NCI-H510A treated with DMSO at 0.1 percent for 48 hours (cell line): ENCODE measurements at regions not wholly inside any gene's neighbourhood (a gene's known extent, or its start where the extent isn't known, plus 50 kb on each side); places are given as distances from the start of the nearest gene placed in this dataset.
"Not testable (repeated sequence)": the region's sequence is repeated elsewhere in the genome, so short reads cannot be mapped to it uniquely, and the experiment has no call there.

ENCODE experiments used
- DNase-seq: peaks from one replicate; lab custom pipeline; 2025; lab: John Stamatoyannopoulos, UW

DNA sequence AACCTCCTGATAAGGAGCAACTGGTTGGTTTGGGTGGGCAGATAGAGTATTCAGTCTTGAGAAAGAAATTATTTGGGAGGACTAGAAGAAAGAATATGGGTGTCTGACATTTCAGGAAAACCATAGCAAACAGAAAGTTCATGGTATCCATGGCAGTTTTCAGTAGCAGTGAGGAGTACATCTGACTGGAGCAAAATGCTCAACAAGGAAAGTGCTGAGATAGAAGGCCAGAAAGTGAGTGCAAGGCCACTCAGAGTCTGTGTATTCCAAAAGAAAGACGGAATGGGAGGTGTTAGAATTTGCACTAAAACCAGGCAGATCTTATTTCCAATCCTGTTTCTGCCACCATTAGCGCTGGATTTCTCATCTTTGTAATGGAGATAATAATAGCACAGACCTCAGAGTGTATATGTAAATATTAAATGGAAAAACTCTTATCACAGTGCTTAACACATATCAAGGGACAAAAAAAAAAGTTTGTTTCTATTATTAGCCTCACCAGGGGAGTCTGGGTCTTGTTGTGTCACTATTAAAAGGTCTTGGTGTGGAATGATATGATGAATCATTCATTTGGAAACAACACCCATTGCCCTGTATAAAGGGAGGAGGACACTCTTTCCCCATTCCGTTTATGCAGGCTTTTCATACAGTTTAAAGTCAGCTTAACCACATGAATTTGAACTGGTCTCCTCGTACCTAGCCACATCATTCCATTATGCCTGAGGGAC, 349.8 kb downstream of the IPO8 start:
- no peak for DNase-seq

DNA sequence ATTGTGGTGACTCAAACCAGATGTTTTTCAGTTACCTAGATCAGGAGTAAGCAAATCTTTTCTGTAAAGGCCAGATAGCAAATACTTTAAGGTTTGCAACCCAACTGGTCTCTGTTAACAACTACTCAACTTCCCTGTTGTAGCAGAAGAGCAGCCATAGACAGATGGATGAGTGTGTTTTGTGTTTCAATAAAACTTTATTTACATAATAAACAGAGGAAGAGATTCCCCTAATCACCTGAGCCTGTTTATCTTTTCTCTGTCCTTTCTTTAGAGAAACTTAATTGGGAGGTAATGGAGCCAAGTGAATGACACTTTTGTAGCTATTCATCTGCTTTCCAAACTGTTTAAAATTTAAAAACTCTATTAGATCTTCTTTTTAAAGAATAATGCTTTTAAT, 365.1 kb downstream of the IPO8 start:
- DNase-seq = no peak

GRCh38 chr12:30329281-30329680, 366.4 kb downstream of the IPO8 start:
- DNase-seq = no peak

DNA sequence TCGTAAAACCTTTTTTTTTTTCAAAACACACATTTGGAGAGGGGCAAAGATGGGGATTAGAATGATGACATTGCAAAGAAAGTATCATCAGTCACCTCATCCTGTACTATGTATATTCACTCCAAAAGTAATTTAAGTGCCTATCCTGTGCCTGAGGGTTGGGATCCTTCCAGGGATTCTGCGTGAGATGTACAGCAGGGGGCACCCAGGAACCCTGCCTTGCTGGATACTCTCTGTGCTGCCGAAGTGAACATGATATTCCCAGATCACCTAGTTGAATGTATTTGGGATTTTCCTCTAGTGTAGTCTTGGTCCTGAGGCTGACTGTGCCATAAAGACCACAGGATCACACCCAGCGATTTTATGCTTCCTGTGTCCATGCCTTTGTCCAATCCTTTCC, 372.7 kb downstream of the IPO8 start:
- no peak for DNase-seq

- DNase-seq = no peak
Measured at GRCh38 chr12:30320561-30320960, 375.1 kb downstream of the IPO8 start.

GRCh38 chr12:30314506-30315100, 381.1 kb downstream of the IPO8 start:
- DNase-seq = no peak

DNA sequence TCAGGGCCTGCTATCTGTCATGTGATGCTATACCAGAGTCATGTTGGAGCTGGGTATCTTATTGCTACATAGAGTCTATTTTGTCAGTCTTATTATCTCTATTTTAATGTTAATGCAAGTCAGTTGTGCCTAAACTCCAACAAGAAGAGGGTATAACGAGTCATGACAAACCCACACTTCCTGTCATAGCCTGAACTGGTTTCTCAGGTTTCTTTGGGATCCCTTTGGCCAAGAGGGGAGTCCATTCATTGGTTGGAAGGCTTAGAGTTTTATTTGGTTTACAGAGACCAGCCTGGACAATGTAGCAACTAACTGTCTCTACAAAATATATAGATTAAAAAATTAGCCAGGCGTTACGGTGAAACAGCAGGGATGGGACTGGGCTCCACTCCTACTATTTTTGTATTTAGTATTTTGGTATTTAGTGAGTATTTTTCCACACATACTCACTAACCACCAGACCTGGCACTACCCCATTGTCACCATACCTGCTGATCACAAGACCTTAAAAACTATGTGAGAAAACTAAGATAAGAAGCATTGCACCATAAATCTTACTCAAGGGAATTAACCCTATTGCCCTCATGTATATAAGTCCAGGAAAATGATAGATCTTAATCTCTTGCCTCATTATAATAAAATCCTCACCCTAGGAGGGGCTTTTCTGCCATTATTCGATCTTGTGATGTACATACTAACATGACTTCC, 387.5 kb downstream of the IPO8 start:
- DNase-seq = no peak

- DNase-seq = no peak
Measured at GRCh38 chr12:30304528-30304927, 391.1 kb downstream of the IPO8 start.

DNA sequence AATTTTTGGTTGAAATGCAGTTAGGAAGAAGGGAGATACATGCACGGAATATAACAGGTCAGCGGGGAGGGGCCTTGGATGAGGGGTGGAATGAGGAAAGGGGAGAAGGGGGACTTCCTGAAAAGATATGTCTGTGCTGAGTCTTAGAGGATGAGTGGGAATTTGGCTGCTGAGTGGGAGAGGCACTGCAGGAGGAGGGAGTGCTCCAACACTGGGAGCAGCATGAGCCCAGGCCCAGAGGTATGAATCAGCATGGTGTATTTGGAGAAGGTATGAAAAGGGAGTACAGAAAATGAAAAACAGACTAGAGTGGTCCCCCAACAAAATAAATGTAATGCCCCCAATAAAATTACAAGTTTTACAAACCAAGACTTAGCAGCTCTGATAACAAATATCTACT, 394.4 kb downstream of the IPO8 start:
- DNase-seq = no peak

DNA sequence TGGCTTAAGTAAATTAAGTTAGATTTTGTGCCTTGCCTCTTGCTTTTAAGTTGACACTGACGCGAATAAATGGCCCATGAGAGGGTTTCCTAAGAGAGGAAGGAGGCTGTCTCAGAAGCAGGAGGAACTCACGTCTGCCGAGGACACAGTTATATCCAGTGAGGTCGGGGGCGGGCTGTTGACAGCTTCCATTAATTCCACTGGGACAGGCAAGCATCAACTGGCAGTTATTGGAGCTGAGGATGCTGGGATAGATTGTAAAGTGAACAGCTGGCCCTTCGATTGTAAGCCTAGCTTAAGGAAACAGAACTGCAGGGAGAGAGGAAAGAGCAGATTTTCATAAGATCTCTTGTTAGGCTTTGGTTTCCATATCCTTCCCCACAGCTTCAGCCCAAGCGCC, 399.2 kb downstream of the IPO8 start:
- DNase-seq = no peak

GRCh38 chr12:30286345-30286926, 409.2 kb downstream of the IPO8 start:
- no peak for DNase-seq

DNA sequence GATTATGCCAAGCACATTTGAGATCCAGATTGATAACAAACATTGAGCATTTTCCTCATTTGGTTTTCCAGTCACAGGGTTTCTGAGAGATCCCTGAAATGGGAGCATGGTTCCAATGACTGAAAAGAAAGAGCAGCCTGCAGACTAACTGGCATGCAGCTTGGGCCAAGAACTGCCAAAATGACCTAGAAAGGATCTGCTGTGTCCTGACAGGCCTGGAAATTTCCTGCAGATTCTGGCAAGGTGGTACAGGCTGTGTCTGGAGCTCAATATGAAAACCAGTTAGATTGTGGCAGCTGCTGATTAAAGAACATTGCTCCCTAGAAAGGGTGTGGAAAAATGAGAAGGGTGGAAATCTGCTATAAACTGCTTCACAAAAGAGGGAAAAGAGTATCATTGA, 417.3 kb downstream of the IPO8 start:
- DNase-seq = no peak

- not testable (repeated sequence) for DNase-seq
Measured at GRCh38 chr12:30272515-30272914, 423.2 kb downstream of the IPO8 start.

DNA sequence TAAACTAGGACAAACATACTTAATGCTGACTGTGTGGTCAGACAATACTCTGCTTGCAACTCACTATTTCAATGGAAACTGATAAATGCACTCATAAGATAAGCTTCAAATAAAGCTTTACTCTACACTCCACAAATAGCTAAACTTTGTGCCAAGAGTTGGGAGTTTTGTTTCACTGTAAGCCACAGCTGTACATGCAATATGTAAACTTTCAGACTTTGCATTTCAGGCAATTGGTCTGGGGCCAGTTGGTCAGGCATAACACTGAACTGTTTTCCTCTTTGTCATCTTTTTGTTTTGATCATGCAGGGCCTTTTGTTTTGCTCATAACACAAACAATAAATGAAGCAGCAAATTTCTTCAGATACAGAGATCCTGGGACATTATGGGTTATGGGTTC, 426.2 kb downstream of the IPO8 start:
- no peak for DNase-seq

DNA sequence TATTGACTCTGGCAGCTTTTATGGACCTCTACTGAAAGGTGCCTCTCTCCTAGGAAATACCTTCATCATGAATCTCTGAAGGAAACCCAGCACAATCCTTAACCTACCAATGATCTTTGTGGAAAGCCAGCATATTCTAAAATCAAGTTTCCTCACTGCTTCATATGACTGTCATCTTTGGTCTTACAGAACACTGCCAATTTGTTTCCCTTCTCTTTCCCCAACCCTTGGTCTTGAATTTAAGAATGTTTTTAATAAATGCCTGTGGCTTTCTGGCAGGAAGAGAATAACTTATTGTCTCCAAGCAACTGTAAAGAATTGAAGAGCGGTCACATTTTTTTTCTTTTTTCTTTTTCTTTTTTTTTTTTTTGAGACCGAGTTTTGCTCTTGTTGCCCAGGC, 427.6 kb downstream of the IPO8 start:
- DNase-seq = no peak

- DNase-seq = no peak
Measured at GRCh38 chr12:30263434-30263833, 432.2 kb downstream of the IPO8 start.

GRCh38 chr12:30257618-30258017, 438.1 kb downstream of the IPO8 start:
- DNase-seq = no peak

DNA sequence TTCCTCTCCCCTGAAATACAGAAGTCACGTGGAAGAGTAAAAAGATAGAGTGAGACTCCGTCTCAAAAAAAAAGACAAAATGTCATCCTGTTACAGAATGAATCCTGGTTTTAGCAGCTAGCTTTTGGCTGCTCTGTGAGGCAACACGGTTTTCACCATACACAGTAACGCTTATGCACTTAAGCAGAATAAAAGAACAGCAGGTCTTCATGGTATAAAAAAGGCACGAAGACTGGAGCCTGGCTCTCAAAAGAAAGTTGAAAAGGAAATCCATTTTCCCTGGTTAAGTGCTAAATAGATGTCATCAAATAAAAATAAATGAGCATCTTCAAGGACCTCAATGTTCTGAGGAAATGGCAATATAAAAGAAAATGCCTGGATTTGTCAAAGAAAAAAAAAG, 444.1 kb downstream of the IPO8 start:
- no peak for DNase-seq

DNA sequence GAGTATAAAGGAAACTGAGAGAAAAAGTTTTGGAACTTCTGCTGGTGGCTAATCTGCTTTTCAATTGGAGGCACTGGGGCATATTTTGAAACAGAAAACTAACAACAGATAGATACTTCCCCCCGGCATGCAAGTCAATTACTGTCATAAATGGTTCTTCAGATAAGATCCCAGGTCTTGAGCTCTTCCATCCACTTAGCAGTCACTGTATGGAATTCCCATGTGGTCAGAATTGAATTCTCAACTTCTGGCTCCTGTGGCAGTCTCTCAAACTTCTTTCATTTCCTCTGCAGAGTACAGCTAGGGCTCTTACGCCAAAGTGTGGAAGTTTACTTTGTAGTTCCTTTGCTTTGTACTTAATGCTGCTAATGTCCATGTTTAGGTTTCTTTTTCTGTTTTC, 452.2 kb downstream of the IPO8 start:
- no peak for DNase-seq

GRCh38 chr12:30219047-30219446, 435.3 kb upstream of the TMTC1 start:
- DNase-seq = no peak

GRCh38 chr12:30218073-30218472, 434.3 kb upstream of the TMTC1 start:
- no peak for DNase-seq

DNA sequence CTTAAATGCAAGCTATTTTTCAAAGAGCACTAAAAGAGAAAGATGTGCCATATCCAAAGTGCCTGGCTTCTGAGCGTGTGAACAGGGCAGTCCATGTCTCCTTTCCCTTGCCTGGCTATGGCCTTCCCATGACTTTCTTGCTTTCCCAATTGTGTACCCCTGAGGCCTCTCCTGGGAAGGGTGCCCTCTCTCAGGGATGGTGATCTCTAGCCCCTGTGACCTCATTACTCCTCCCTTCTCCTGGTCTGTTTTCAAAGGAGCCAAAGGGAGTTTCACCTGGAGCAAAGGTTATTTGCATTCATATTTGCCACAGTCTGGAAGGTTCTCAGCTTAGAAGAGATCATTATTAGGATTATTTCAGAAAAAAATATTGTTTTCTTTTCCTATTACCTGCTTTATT, 429.4 kb upstream of the TMTC1 start:
- DNase-seq = no peak

- DNase-seq = no peak
Measured at GRCh38 chr12:30211743-30212142, 428.0 kb upstream of the TMTC1 start.
